ENCODE measurements at regions not wholly inside any gene's neighbourhood (a gene's known extent, or its start where the extent isn't known, plus 50 kb on each side); places are given as distances from the start of the nearest gene placed in this dataset.

- H2BK5ac ChIP-seq (ENCODE audit: low read length), result no peak overlapping the region
- no peak overlapping the region for H4K8ac ChIP-seq (ENCODE audit: low read depth, low read length)
- H2BK120ac ChIP-seq (ENCODE audit: low read depth, low read length), result no peak overlapping the region
- H4K91ac ChIP-seq (ENCODE audit: low read depth, low read length, poor library complexity), result no peak overlapping the region
- no peak overlapping the region for H3K4me3 ChIP-seq (ENCODE audit: low read length in 2 of 2)
- no peaks in the 10 kb centered on the region for H3K9me3 ChIP-seq (replicated peaks in 1 of 2; ENCODE audit: control insufficient read depth in 2 of 2, insufficient read depth in 1 of 2, low read depth in 1 of 2, low read length in 2 of 2)
- no peaks in the 10 kb centered on the region for H3K79me1 ChIP-seq (ENCODE audit: low read depth, low read length)
- no peak overlapping the region for H3K23ac ChIP-seq (ENCODE audit: low read depth, low read length, poor library complexity)
- no CpG with 5 or more reads among the region's 1 CpG for WGBS, 2 donors (ENCODE audit: extremely low coverage in 2 of 2, insufficient read length in 2 of 2, insufficient replicate concordance in 1 of 2)
- no peak for DNase-seq (ENCODE audit: low spot score)
- no peaks in the 10 kb centered on the region for H3K36me3 ChIP-seq (replicated peaks in 1 of 2; ENCODE audit: control insufficient read depth in 2 of 2, insufficient read depth in 2 of 2, low read length in 2 of 2)
- H3K4me2 ChIP-seq (ENCODE audit: insufficient read depth, low read length, poor library complexity, severe bottlenecking), result no peak overlapping the region
- H2AFZ ChIP-seq (ENCODE audit: low read length), result no peak overlapping the region
- no peak overlapping the region for H3K27ac ChIP-seq (replicated peaks; ENCODE audit: low read length)
- no peak overlapping the region for H3K14ac ChIP-seq (ENCODE audit: low read length)
- no peak overlapping the region for H2AK5ac ChIP-seq (ENCODE audit: low read depth, low read length)
- H2BK12ac ChIP-seq (ENCODE audit: low read length), result no peak overlapping the region
- H3K9ac ChIP-seq (ENCODE audit: low read depth, low read length, poor library complexity), result no peak overlapping the region
- no peaks in the 10 kb centered on the region for H3K27me3 ChIP-seq (ENCODE audit: control insufficient read depth in 3 of 3, insufficient read depth in 3 of 3, low read depth in 1 of 3, low read length in 3 of 3)
- no peaks in the 10 kb centered on the region for H3K4me1 ChIP-seq (ENCODE audit: control insufficient read depth in 2 of 2, insufficient read depth in 1 of 2, low read depth in 1 of 2, low read length in 2 of 2)
- H3K18ac ChIP-seq (ENCODE audit: low read length), result no peak overlapping the region
- no peak overlapping the region for H3K4ac ChIP-seq (ENCODE audit: low read length)
- H2BK15ac ChIP-seq (ENCODE audit: low read length), result no peak overlapping the region
Observed at GRCh38 chr6:55955684-55956083, 80.3 kb upstream of the BMP5 start.

GRCh38 chr6:55954436-55954835 lies 79.0 kb upstream of the BMP5 start:
- Histone ChIP-seq H2AFZ (ENCODE audit: low read length) (no peak overlapping the region), H4K91ac (ENCODE audit: low read depth, low read length, poor library complexity) (no peak overlapping the region), H3K9ac (ENCODE audit: low read depth, low read length, poor library complexity) (no peak overlapping the region), H4K8ac (ENCODE audit: low read depth, low read length) (no peak overlapping the region), H3K4me3 (ENCODE audit: low read length in 2 of 2) (no peak overlapping the region), H2BK12ac (ENCODE audit: low read length) (no peak overlapping the region), H3K18ac (ENCODE audit: low read length) (no peak overlapping the region), H3K27ac (replicated peaks; ENCODE audit: low read length) (no peak overlapping the region), H3K14ac (ENCODE audit: low read length) (no peak overlapping the region), H3K9me3 (replicated peaks in 1 of 2; ENCODE audit: control insufficient read depth in 2 of 2, insufficient read depth in 1 of 2, low read depth in 1 of 2, low read length in 2 of 2) (peaks cover 0 to 3% of the 10 kb centered on the region in 2 donors), H3K79me1 (ENCODE audit: low read depth, low read length) (peaks cover 2% of the 10 kb centered on the region), H2BK5ac (ENCODE audit: low read length) (no peak overlapping the region), H2BK15ac (ENCODE audit: low read length) (no peak overlapping the region), H3K36me3 (replicated peaks in 1 of 2; ENCODE audit: control insufficient read depth in 2 of 2, insufficient read depth in 2 of 2, low read length in 2 of 2) (peaks cover 0 to 1% of the 10 kb centered on the region in 2 donors), H3K4ac (ENCODE audit: low read length) (no peak overlapping the region), H3K4me2 (ENCODE audit: insufficient read depth, low read length, poor library complexity, severe bottlenecking) (no peak overlapping the region), H3K27me3 (ENCODE audit: control insufficient read depth in 3 of 3, insufficient read depth in 3 of 3, low read depth in 1 of 3, low read length in 3 of 3) (no peaks in the 10 kb centered on the region), H3K23ac (ENCODE audit: low read depth, low read length, poor library complexity) (no peak overlapping the region), H2AK5ac (ENCODE audit: low read depth, low read length) (no peak overlapping the region), H2BK120ac (ENCODE audit: low read depth, low read length) (no peak overlapping the region), H3K4me1 (ENCODE audit: control insufficient read depth in 2 of 2, insufficient read depth in 1 of 2, low read depth in 1 of 2, low read length in 2 of 2) (no peaks in the 10 kb centered on the region)
- no peak for DNase-seq (ENCODE audit: low spot score)

- H3K23ac ChIP-seq (ENCODE audit: low read depth, low read length, poor library complexity), result no peak overlapping the region
- H3K4me1 ChIP-seq (ENCODE audit: control insufficient read depth in 2 of 2, insufficient read depth in 1 of 2, low read depth in 1 of 2, low read length in 2 of 2), result no peaks in the 10 kb centered on the region
- no peak overlapping the region for H4K8ac ChIP-seq (ENCODE audit: low read depth, low read length)
- H2AFZ ChIP-seq (ENCODE audit: low read length), result no peak overlapping the region
- no peak overlapping the region for H2BK15ac ChIP-seq (ENCODE audit: low read length)
- H3K4me3 ChIP-seq (ENCODE audit: low read length in 2 of 2), result no peak overlapping the region
- peaks cover 0 to 7% of the 10 kb centered on the region in 2 donors for H3K9me3 ChIP-seq (replicated peaks in 1 of 2; ENCODE audit: control insufficient read depth in 2 of 2, insufficient read depth in 1 of 2, low read depth in 1 of 2, low read length in 2 of 2)
- no peak overlapping the region for H2BK5ac ChIP-seq (ENCODE audit: low read length)
- no peak overlapping the region for H3K14ac ChIP-seq (ENCODE audit: low read length)
- H3K9ac ChIP-seq (ENCODE audit: low read depth, low read length, poor library complexity), result no peak overlapping the region
- H3K79me1 ChIP-seq (ENCODE audit: low read depth, low read length), result peaks cover 2% of the 10 kb centered on the region
- no peaks in the 10 kb centered on the region for H3K27me3 ChIP-seq (ENCODE audit: control insufficient read depth in 3 of 3, insufficient read depth in 3 of 3, low read depth in 1 of 3, low read length in 3 of 3)
- H2BK120ac ChIP-seq (ENCODE audit: low read depth, low read length), result no peak overlapping the region
- no peak for DNase-seq (ENCODE audit: low spot score)
- no peak overlapping the region for H3K4me2 ChIP-seq (ENCODE audit: insufficient read depth, low read length, poor library complexity, severe bottlenecking)
- H2BK12ac ChIP-seq (ENCODE audit: low read length), result no peak overlapping the region
- H4K91ac ChIP-seq (ENCODE audit: low read depth, low read length, poor library complexity), result no peak overlapping the region
- peaks cover 0 to 1% of the 10 kb centered on the region in 2 donors for H3K36me3 ChIP-seq (replicated peaks in 1 of 2; ENCODE audit: control insufficient read depth in 2 of 2, insufficient read depth in 2 of 2, low read length in 2 of 2)
- WGBS, 2 donors (ENCODE audit: extremely low coverage in 2 of 2, insufficient read length in 2 of 2, insufficient replicate concordance in 1 of 2), result 100% methylated on average over 3 of the region's 7 CpGs; no CpG with 5 or more reads in 1 of the 2 donors
- no peak overlapping the region for H3K27ac ChIP-seq (replicated peaks; ENCODE audit: low read length)
- no peak overlapping the region for H2AK5ac ChIP-seq (ENCODE audit: low read depth, low read length)
- H3K4ac ChIP-seq (ENCODE audit: low read length), result no peak overlapping the region
- no peak overlapping the region for H3K18ac ChIP-seq (ENCODE audit: low read length)
Observed at GRCh38 chr6:55953335-55953734, 77.9 kb upstream of the BMP5 start.

GRCh38 chr6:55950071-55950814 lies 74.9 kb upstream of the BMP5 start:
- H3K4ac ChIP-seq (ENCODE audit: low read length), result no peak overlapping the region
- no peak for DNase-seq (ENCODE audit: low spot score)
- H3K36me3 ChIP-seq (replicated peaks in 1 of 2; ENCODE audit: control insufficient read depth in 2 of 2, insufficient read depth in 2 of 2, low read length in 2 of 2), result peaks cover 0 to 1% of the 10 kb centered on the region in 2 donors
- H2BK12ac ChIP-seq (ENCODE audit: low read length), result peak overlapping the region; percentile 5
- H3K27ac ChIP-seq (replicated peaks; ENCODE audit: low read length), result no peak overlapping the region
- no peak overlapping the region for H3K9ac ChIP-seq (ENCODE audit: low read depth, low read length, poor library complexity)
- peak overlapping the region; percentile 24 for H2BK5ac ChIP-seq (ENCODE audit: low read length)
- H2AK5ac ChIP-seq (ENCODE audit: low read depth, low read length), result no peak overlapping the region
- H3K4me3 ChIP-seq (ENCODE audit: low read length in 2 of 2), result no peak overlapping the region
- no peaks in the 10 kb centered on the region for H3K4me1 ChIP-seq (ENCODE audit: control insufficient read depth in 2 of 2, insufficient read depth in 1 of 2, low read depth in 1 of 2, low read length in 2 of 2)
- H3K27me3 ChIP-seq (ENCODE audit: control insufficient read depth in 3 of 3, insufficient read depth in 3 of 3, low read depth in 1 of 3, low read length in 3 of 3), result no peaks in the 10 kb centered on the region
- H2AFZ ChIP-seq (ENCODE audit: low read length), result no peak overlapping the region
- H4K8ac ChIP-seq (ENCODE audit: low read depth, low read length), result no peak overlapping the region
- H3K79me1 ChIP-seq (ENCODE audit: low read depth, low read length), result peaks cover 2% of the 10 kb centered on the region
- no CpG with 5 or more reads among the region's 26 CpGs for WGBS, 2 donors (ENCODE audit: extremely low coverage in 2 of 2, insufficient read length in 2 of 2, insufficient replicate concordance in 1 of 2)
- no peak overlapping the region for H2BK15ac ChIP-seq (ENCODE audit: low read length)
- no peak overlapping the region for H2BK120ac ChIP-seq (ENCODE audit: low read depth, low read length)
- no peak overlapping the region for H3K4me2 ChIP-seq (ENCODE audit: insufficient read depth, low read length, poor library complexity, severe bottlenecking)
- H3K14ac ChIP-seq (ENCODE audit: low read length), result no peak overlapping the region
- H3K9me3 ChIP-seq (replicated peaks in 1 of 2; ENCODE audit: control insufficient read depth in 2 of 2, insufficient read depth in 1 of 2, low read depth in 1 of 2, low read length in 2 of 2), result peaks cover 0 to 7% of the 10 kb centered on the region in 2 donors
- H3K23ac ChIP-seq (ENCODE audit: low read depth, low read length, poor library complexity), result peak overlapping the region; percentile 65
- peak overlapping the region; percentile 92 for H4K91ac ChIP-seq (ENCODE audit: low read depth, low read length, poor library complexity)
- H3K18ac ChIP-seq (ENCODE audit: low read length), result no peak overlapping the region
